ENCODE measurements at regions not wholly inside any gene's neighbourhood (a gene's known extent, or its start where the extent isn't known, plus 50 kb on each side); places are given as distances from the start of the nearest gene placed in this dataset.
"Not testable (repeated sequence)": the region's sequence is repeated elsewhere in the genome, so short reads cannot be mapped to it uniquely, and the experiment has no call there.

GRCh38 chrY:10993955-10994354 lies 1466.3 kb downstream of the TSPY10 start:
- H2BK15ac ChIP-seq (ENCODE audit: low read length) = no peak overlapping the region
- no peak overlapping the region for H3K18ac ChIP-seq (ENCODE audit: low read length)
- no peak overlapping the region for H3K14ac ChIP-seq (ENCODE audit: low read length)
- H2BK5ac ChIP-seq (ENCODE audit: low read length) = no peak overlapping the region
- H2AK5ac ChIP-seq (ENCODE audit: low read depth, low read length) = no peak overlapping the region
- H3K79me1 ChIP-seq (ENCODE audit: low read depth, low read length) = no peaks in the 10 kb centered on the region
- H3K27me3 ChIP-seq (ENCODE audit: control insufficient read depth in 3 of 3, insufficient read depth in 3 of 3, low read depth in 1 of 3, low read length in 3 of 3) = no peaks in the 10 kb centered on the region
- no peak overlapping the region for H2AFZ ChIP-seq (ENCODE audit: low read length)
- no peak overlapping the region for H3K4ac ChIP-seq (ENCODE audit: low read length)
- no peak overlapping the region for H4K91ac ChIP-seq (ENCODE audit: low read depth, low read length, poor library complexity)
- no peak overlapping the region for H3K4me2 ChIP-seq (ENCODE audit: insufficient read depth, low read length, poor library complexity, severe bottlenecking)
- 100% methylated on average over 1 of the region's 2 CpGs; no CpG with 5 or more reads in 1 of the 2 donors for WGBS, 2 donors (ENCODE audit: extremely low coverage in 2 of 2, insufficient read length in 2 of 2, insufficient replicate concordance in 1 of 2)
- H3K4me1 ChIP-seq (ENCODE audit: control insufficient read depth in 2 of 2, insufficient read depth in 1 of 2, low read depth in 1 of 2, low read length in 2 of 2) = no peaks in the 10 kb centered on the region
- no peak overlapping the region for H2BK12ac ChIP-seq (ENCODE audit: low read length)
- no peak for DNase-seq (ENCODE audit: low spot score)
- no peak overlapping the region for H4K8ac ChIP-seq (ENCODE audit: low read depth, low read length)
- no peak overlapping the region for H2BK120ac ChIP-seq (ENCODE audit: low read depth, low read length)
- no peak overlapping the region for H3K27ac ChIP-seq (replicated peaks; ENCODE audit: low read length)
- H3K36me3 ChIP-seq (replicated peaks in 1 of 2; ENCODE audit: control insufficient read depth in 2 of 2, insufficient read depth in 2 of 2, low read length in 2 of 2) = no peaks in the 10 kb centered on the region
- no peak overlapping the region for H3K9ac ChIP-seq (ENCODE audit: low read depth, low read length, poor library complexity)
- no peak overlapping the region for H3K4me3 ChIP-seq (ENCODE audit: low read length in 2 of 2)
- H3K23ac ChIP-seq (ENCODE audit: low read depth, low read length, poor library complexity) = no peak overlapping the region
- H3K9me3 ChIP-seq (replicated peaks in 1 of 2; ENCODE audit: control insufficient read depth in 2 of 2, insufficient read depth in 1 of 2, low read depth in 1 of 2, low read length in 2 of 2) = peaks cover 0 to 23% of the 10 kb centered on the region in 2 donors

DNA sequence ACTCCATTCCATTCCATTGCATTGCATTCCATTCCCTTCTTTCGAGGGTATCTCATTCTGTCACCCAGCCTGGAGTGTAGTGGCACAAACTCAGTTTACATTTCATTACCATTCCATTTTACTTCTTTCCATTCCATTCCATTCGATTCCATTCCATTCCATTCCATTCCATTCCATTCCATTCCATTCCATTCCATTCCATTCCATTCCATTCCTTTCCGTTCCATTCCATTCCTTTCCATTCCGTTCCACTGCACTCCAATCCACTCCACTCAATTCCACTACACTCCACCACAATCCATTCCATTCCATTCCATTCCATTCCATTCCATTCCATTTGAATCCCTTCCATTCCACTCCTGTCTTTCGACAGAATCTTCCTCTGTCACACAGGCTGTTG lies 1472.0 kb downstream of the TSPY10 start:
- H2AFZ ChIP-seq (ENCODE audit: low read length); H3K4me1 ChIP-seq (ENCODE audit: control insufficient read depth in 2 of 2, insufficient read depth in 1 of 2, low read depth in 1 of 2, low read length in 2 of 2); H2BK15ac ChIP-seq (ENCODE audit: low read length); H2BK5ac ChIP-seq (ENCODE audit: low read length); H3K79me1 ChIP-seq (ENCODE audit: low read depth, low read length); H4K8ac ChIP-seq (ENCODE audit: low read depth, low read length); H3K27ac ChIP-seq (replicated peaks; ENCODE audit: low read length); H3K9ac ChIP-seq (ENCODE audit: low read depth, low read length, poor library complexity); H3K23ac ChIP-seq (ENCODE audit: low read depth, low read length, poor library complexity); H2BK120ac ChIP-seq (ENCODE audit: low read depth, low read length); H2AK5ac ChIP-seq (ENCODE audit: low read depth, low read length); H2BK12ac ChIP-seq (ENCODE audit: low read length); H3K4me2 ChIP-seq (ENCODE audit: insufficient read depth, low read length, poor library complexity, severe bottlenecking); H3K4ac ChIP-seq (ENCODE audit: low read length); H3K14ac ChIP-seq (ENCODE audit: low read length); DNase-seq (ENCODE audit: low spot score); H4K91ac ChIP-seq (ENCODE audit: low read depth, low read length, poor library complexity); H3K36me3 ChIP-seq (replicated peaks in 1 of 2; ENCODE audit: control insufficient read depth in 2 of 2, insufficient read depth in 2 of 2, low read length in 2 of 2); H3K27me3 ChIP-seq (ENCODE audit: control insufficient read depth in 3 of 3, insufficient read depth in 3 of 3, low read depth in 1 of 3, low read length in 3 of 3); H3K4me3 ChIP-seq (ENCODE audit: low read length in 2 of 2); H3K18ac ChIP-seq (ENCODE audit: low read length): not testable (repeated sequence)
- peaks cover 0 to 12% of the 10 kb centered on the region in 2 donors for H3K9me3 ChIP-seq (replicated peaks in 1 of 2; ENCODE audit: control insufficient read depth in 2 of 2, insufficient read depth in 1 of 2, low read depth in 1 of 2, low read length in 2 of 2)
- 100% methylated on average over 3 of the region's 5 CpGs for WGBS, 2 donors (ENCODE audit: extremely low coverage in 2 of 2, insufficient read length in 2 of 2, insufficient replicate concordance in 1 of 2)

GRCh38 chrY:11014229-11014628 lies 1486.5 kb downstream of the TSPY10 start:
- peaks cover 0 to 17% of the 10 kb centered on the region in 2 donors for H3K9me3 ChIP-seq (replicated peaks in 1 of 2; ENCODE audit: control insufficient read depth in 2 of 2, insufficient read depth in 1 of 2, low read depth in 1 of 2, low read length in 2 of 2)
- not testable (repeated sequence) for H3K27me3 ChIP-seq (ENCODE audit: control insufficient read depth in 3 of 3, insufficient read depth in 3 of 3, low read depth in 1 of 3, low read length in 3 of 3); H3K4me2 ChIP-seq (ENCODE audit: insufficient read depth, low read length, poor library complexity, severe bottlenecking); H2BK5ac ChIP-seq (ENCODE audit: low read length); H3K27ac ChIP-seq (replicated peaks; ENCODE audit: low read length); H2AK5ac ChIP-seq (ENCODE audit: low read depth, low read length); H3K4me1 ChIP-seq (ENCODE audit: control insufficient read depth in 2 of 2, insufficient read depth in 1 of 2, low read depth in 1 of 2, low read length in 2 of 2); H3K4me3 ChIP-seq (ENCODE audit: low read length in 2 of 2); H3K23ac ChIP-seq (ENCODE audit: low read depth, low read length, poor library complexity); H3K18ac ChIP-seq (ENCODE audit: low read length); H4K91ac ChIP-seq (ENCODE audit: low read depth, low read length, poor library complexity); H3K79me1 ChIP-seq (ENCODE audit: low read depth, low read length); H2BK12ac ChIP-seq (ENCODE audit: low read length); H3K14ac ChIP-seq (ENCODE audit: low read length); H2BK120ac ChIP-seq (ENCODE audit: low read depth, low read length); H3K9ac ChIP-seq (ENCODE audit: low read depth, low read length, poor library complexity); H3K4ac ChIP-seq (ENCODE audit: low read length); H2AFZ ChIP-seq (ENCODE audit: low read length); H3K36me3 ChIP-seq (replicated peaks in 1 of 2; ENCODE audit: control insufficient read depth in 2 of 2, insufficient read depth in 2 of 2, low read length in 2 of 2); DNase-seq (ENCODE audit: low spot score); H2BK15ac ChIP-seq (ENCODE audit: low read length); H4K8ac ChIP-seq (ENCODE audit: low read depth, low read length)
- WGBS, 2 donors (ENCODE audit: extremely low coverage in 2 of 2, insufficient read length in 2 of 2, insufficient replicate concordance in 1 of 2) = no CpG with 5 or more reads among the region's 3 CpGs

GRCh38 chrY:11022734-11023133 lies 1495.1 kb downstream of the TSPY10 start:
- Histone ChIP-seq H3K4ac (ENCODE audit: low read length) (no peak overlapping the region), H3K27me3 (ENCODE audit: control insufficient read depth in 3 of 3, insufficient read depth in 3 of 3, low read depth in 1 of 3, low read length in 3 of 3) (no peaks in the 10 kb centered on the region), H3K4me2 (ENCODE audit: insufficient read depth, low read length, poor library complexity, severe bottlenecking) (no peak overlapping the region), H3K27ac (replicated peaks; ENCODE audit: low read length) (no peak overlapping the region), H3K4me1 (ENCODE audit: control insufficient read depth in 2 of 2, insufficient read depth in 1 of 2, low read depth in 1 of 2, low read length in 2 of 2) (no peaks in the 10 kb centered on the region), H2BK15ac (ENCODE audit: low read length) (no peak overlapping the region), H4K8ac (ENCODE audit: low read depth, low read length) (no peak overlapping the region), H2BK5ac (ENCODE audit: low read length) (no peak overlapping the region), H3K4me3 (ENCODE audit: low read length in 2 of 2) (no peak overlapping the region), H2AFZ (ENCODE audit: low read length) (no peak overlapping the region), H3K79me1 (ENCODE audit: low read depth, low read length) (no peaks in the 10 kb centered on the region), H3K18ac (ENCODE audit: low read length) (no peak overlapping the region), H3K36me3 (replicated peaks in 1 of 2; ENCODE audit: control insufficient read depth in 2 of 2, insufficient read depth in 2 of 2, low read length in 2 of 2) (no peaks in the 10 kb centered on the region), H3K9ac (ENCODE audit: low read depth, low read length, poor library complexity) (no peak overlapping the region), H4K91ac (ENCODE audit: low read depth, low read length, poor library complexity) (no peak overlapping the region), H3K23ac (ENCODE audit: low read depth, low read length, poor library complexity) (no peak overlapping the region), H3K9me3 (replicated peaks in 1 of 2; ENCODE audit: control insufficient read depth in 2 of 2, insufficient read depth in 1 of 2, low read depth in 1 of 2, low read length in 2 of 2) (peaks cover 0 to 9% of the 10 kb centered on the region in 2 donors), H2BK120ac (ENCODE audit: low read depth, low read length) (no peak overlapping the region), H2AK5ac (ENCODE audit: low read depth, low read length) (no peak overlapping the region), H2BK12ac (ENCODE audit: low read length) (no peak overlapping the region), H3K14ac (ENCODE audit: low read length) (no peak overlapping the region)
- no peak for DNase-seq (ENCODE audit: low spot score)
- WGBS, 2 donors (ENCODE audit: extremely low coverage in 2 of 2, insufficient read length in 2 of 2, insufficient replicate concordance in 1 of 2) = 100% methylated on average over 1 of the region's 1 CpG; no CpG with 5 or more reads in 1 of the 2 donors

All from neuronal stem cell (in vitro differentiated cells).